Thyroid gland (tissue), 4 donors: ENCODE measurements at regions not wholly inside any gene's neighbourhood (a gene's known extent, or its start where the extent isn't known, plus 50 kb on each side); places are given as distances from the start of the nearest gene placed in this dataset.
A peak's percentile ranks its signal among the peaks of the same experiment; 100 is the strongest.

Source experiments
- POLR2A ChIP-seq, 2 donors: fragments of 450-650 bp; IDR thresholded peaks; one replicate each; pipeline ENCODE4 v1.6.1; 2017; ENCODE audit warnings: antibody characterized with exemption in 2 of 2, mild to moderate bottlenecking in 2 of 2, moderate library complexity in 1 of 2
- TF ChIP-seq, protein P1 (sequence below), 6 experiments: fragments of 200-600 bp in 3 of 6; fragments of 450-650 bp in 3 of 6; sonication (generic) in 3 of 6; IDR thresholded peaks; one replicate each; pipeline ENCODE4 v1.5.1; 2016 to 2019; ENCODE audit warnings: antibody characterized with exemption in 6 of 6, mild to moderate bottlenecking in 2 of 6, inconsistent platforms in 1 of 6, moderate library complexity in 1 of 6

DNA sequence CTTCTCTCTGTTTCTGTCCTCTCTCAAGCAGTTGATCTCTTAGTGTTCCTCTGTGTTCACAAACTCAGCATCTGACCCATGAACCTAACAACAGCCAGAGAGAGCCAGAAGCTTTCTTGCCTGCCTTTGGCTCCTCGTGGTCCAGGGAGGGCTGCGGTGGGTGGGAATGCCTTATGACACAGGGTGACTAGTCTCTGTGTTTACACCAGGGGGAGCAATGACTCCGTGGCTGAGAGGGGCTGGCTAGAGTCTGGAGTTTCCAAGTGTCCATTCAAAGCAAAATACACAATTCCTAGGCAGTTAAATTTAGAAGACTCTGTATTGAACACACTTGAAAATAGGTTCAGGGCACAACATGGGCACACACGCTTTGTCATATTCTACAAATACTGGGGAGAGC lies 370.0 kb upstream of the FRG2C start:
- TF ChIP-seq, protein P1, sequence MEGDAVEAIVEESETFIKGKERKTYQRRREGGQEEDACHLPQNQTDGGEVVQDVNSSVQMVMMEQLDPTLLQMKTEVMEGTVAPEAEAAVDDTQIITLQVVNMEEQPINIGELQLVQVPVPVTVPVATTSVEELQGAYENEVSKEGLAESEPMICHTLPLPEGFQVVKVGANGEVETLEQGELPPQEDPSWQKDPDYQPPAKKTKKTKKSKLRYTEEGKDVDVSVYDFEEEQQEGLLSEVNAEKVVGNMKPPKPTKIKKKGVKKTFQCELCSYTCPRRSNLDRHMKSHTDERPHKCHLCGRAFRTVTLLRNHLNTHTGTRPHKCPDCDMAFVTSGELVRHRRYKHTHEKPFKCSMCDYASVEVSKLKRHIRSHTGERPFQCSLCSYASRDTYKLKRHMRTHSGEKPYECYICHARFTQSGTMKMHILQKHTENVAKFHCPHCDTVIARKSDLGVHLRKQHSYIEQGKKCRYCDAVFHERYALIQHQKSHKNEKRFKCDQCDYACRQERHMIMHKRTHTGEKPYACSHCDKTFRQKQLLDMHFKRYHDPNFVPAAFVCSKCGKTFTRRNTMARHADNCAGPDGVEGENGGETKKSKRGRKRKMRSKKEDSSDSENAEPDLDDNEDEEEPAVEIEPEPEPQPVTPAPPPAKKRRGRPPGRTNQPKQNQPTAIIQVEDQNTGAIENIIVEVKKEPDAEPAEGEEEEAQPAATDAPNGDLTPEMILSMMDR (IDR thresholded peaks at IDR 0.05) = peak in 5 of 6 experiments; percentile 14 to 83 (median 70)
- no peak for TF ChIP-seq POLR2A (IDR thresholded peaks at IDR 0.05)
